Epithelial cell of esophagus (primary cell): ENCODE measurements at regions not wholly inside any gene's neighbourhood (a gene's known extent, or its start where the extent isn't known, plus 50 kb on each side); places are given as distances from the start of the nearest gene placed in this dataset.

ENCODE experiments used
- DNase-seq: peaks from one replicate; pipeline ENCODE4 v3.0.0; 2010; ENCODE audit warnings: low read depth
- H3K4me3 ChIP-seq: 2 replicates; pipeline ENCODE4 v1.5.1; 2011; ENCODE audit warnings: mild to moderate bottlenecking, low read length, control low read depth
- TF ChIP-seq, protein P1 (sequence below): IDR thresholded peaks from 2 replicates; pipeline ENCODE4 v1.5.1; 2011; ENCODE audit warnings: low read depth, mild to moderate bottlenecking, low read length, control low read depth, inconsistent platforms; ENCODE audit not compliant: insufficient read depth; ENCODE audit errors: missing control alignments

DNA sequence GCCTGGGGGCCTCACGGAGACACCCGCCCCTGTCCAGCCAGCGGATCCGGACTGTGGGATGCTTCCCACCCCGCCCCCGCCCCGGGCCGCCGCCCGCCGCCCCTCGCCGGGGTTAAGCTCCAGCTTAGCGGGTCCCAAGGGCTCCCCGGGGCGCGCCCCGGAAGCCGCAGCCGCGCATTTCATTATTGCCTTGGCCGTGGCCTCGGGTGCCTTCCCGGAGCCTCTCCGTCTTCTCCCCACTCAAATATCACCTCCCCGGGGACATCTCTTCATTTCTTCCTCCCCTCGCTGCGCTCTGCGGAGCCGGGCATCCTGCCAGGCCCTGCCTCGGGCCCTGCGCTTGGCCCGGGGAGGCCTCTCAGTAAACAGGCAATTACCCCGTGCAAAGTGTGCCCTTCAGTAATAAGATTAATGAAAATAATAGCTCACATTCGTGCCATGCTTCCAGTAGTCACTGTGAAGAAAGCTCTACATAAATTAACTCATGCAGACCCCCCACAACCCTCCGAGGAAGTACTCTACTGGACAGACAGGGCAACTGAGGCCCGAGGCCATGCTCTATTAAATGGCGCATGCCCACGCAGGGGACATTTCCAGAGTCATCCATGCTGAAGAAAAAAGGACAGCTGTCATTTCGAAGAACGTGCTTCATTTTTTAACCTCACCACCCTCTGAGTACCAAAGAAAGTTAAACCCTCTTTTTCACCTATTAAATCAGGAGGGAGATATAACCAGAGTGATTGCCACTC lies 49.9 kb upstream of the LAPTM5 start:
- no peak for DNase-seq
- TF ChIP-seq, protein P1, sequence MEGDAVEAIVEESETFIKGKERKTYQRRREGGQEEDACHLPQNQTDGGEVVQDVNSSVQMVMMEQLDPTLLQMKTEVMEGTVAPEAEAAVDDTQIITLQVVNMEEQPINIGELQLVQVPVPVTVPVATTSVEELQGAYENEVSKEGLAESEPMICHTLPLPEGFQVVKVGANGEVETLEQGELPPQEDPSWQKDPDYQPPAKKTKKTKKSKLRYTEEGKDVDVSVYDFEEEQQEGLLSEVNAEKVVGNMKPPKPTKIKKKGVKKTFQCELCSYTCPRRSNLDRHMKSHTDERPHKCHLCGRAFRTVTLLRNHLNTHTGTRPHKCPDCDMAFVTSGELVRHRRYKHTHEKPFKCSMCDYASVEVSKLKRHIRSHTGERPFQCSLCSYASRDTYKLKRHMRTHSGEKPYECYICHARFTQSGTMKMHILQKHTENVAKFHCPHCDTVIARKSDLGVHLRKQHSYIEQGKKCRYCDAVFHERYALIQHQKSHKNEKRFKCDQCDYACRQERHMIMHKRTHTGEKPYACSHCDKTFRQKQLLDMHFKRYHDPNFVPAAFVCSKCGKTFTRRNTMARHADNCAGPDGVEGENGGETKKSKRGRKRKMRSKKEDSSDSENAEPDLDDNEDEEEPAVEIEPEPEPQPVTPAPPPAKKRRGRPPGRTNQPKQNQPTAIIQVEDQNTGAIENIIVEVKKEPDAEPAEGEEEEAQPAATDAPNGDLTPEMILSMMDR, result no peak
- no peak overlapping the region for H3K4me3 ChIP-seq
